ENCODE measurements at regions not wholly inside any gene's neighbourhood (a gene's known extent, or its start where the extent isn't known, plus 50 kb on each side); places are given as distances from the start of the nearest gene placed in this dataset.
A peak's percentile ranks its signal among the peaks of the same experiment; 100 is the strongest.

DNA sequence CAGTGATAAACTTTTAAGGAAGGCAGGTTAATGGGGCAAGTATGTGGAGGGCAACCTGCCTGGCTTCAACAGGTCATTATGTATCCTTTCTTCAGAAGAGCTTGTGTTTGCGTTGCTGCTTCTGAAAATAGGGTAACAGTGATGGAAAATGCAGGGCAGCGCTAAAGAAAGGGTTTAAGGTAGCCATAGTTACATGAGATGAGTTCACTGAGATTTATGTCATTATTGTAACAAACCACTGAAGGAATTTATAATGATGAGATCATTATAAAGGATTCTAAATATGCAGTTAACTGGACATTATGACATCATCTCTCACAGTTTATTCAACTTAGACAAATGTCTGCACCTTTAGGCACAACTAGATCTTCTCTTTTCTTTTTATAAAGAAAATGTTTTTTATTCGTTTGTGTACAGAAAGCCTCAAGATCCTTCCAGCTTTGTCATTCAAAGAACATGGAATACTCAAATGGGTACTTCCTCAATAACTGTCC, 291.6 kb upstream of the SMARCA2 start:
- ChIA-PET POLR2A (no interaction called here), CTCF (no interaction called here)
- H3K9me3 Mint-ChIP-seq (ENCODE audit: unreplicated experiment): no peaks in the 10 kb centered on the region
- TF ChIP-seq, protein P1, sequence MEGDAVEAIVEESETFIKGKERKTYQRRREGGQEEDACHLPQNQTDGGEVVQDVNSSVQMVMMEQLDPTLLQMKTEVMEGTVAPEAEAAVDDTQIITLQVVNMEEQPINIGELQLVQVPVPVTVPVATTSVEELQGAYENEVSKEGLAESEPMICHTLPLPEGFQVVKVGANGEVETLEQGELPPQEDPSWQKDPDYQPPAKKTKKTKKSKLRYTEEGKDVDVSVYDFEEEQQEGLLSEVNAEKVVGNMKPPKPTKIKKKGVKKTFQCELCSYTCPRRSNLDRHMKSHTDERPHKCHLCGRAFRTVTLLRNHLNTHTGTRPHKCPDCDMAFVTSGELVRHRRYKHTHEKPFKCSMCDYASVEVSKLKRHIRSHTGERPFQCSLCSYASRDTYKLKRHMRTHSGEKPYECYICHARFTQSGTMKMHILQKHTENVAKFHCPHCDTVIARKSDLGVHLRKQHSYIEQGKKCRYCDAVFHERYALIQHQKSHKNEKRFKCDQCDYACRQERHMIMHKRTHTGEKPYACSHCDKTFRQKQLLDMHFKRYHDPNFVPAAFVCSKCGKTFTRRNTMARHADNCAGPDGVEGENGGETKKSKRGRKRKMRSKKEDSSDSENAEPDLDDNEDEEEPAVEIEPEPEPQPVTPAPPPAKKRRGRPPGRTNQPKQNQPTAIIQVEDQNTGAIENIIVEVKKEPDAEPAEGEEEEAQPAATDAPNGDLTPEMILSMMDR (IDR thresholded peaks at IDR 0.05; ENCODE audit: insufficient read depth in 1 of 2, low read depth in 1 of 2, low read length in 1 of 2, severe bottlenecking in 1 of 2, unreplicated experiment in 1 of 2): no peak
- Histone ChIP-seq H3K4me1 (no peaks in the 10 kb centered on the region), H3K36me3 (ENCODE audit: control insufficient read depth, insufficient read depth, low read length) (no peaks in the 10 kb centered on the region), H3K9me3 (no peaks in the 10 kb centered on the region), H3K27me3 (replicated peaks; ENCODE audit: control insufficient read depth, insufficient read depth, low read length) (no peaks in the 10 kb centered on the region), H3K4me3 (ENCODE audit: low read depth, low read length) (no peak overlapping the region)
- H3K4me1 Mint-ChIP-seq (ENCODE audit: low read depth, unreplicated experiment): no peaks in the 10 kb centered on the region
- H3K36me3 Mint-ChIP-seq (ENCODE audit: insufficient read depth, unreplicated experiment): no peaks in the 10 kb centered on the region
- no peak overlapping the region for H3K27ac Mint-ChIP-seq (ENCODE audit: unreplicated experiment)
- BruUV-seq (replicated peaks): no TSS peak
- intact Hi-C loops (cut with micrococcal nuclease; ENCODE audit: unreplicated experiment): no loop called here
- no peak for DNase-seq
- H3K27me3 Mint-ChIP-seq (ENCODE audit: insufficient read depth, unreplicated experiment): peaks cover 9% of the 10 kb centered on the region
- no peak overlapping the region for H3K4me3 Mint-ChIP-seq (ENCODE audit: unreplicated experiment)

DNA sequence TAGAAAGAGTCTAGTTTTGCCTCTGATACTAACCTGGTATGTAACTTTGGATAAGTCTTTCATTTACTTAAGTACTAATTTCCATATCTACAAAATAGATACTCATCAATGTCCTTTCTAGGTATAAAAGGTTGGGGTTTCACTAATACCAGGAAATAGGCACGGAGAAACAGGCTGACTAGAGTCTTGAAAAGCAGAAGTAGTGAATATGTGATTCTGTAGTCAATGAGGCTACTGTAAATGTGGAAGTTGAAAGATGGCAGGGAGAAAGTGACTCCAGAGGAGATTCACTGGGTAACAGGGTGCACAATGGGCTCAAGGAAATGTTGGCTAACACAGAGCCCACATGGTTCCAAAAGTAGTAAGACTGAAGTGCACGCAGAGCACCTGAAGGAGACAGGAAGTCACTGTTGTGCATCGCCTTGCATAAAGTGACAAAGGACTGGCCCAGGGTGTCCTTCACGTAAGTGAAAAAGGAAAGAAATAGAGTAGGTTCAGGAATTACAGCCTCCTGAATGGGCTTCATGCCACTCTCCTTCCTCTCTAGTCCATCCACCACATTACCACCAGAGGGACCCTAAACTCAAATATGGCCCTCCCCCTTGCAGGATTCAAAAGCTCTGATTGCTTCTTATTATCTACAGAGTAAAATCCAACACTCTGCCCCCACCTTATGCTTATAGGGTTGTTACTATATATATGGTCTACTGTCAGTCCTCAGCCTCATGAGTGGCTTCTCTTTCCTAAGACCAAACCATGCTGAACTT, 288.0 kb upstream of the SMARCA2 start:
- ChIA-PET POLR2A (no interaction called here), CTCF (interaction anchor here (0.6 to 2.8 kb wide), 4 partner anchors 15 to 111 kb away, joined by 3 to 22 read pairs (median 4); no protein-coding TSS in a partner anchor)
- intact Hi-C loops (cut with micrococcal nuclease; ENCODE audit: unreplicated experiment): loop anchor here (1.0 kb wide), 2 partner anchors 110 to 143 kb away; no protein-coding TSS in a partner anchor
- no peaks in the 10 kb centered on the region for H3K27me3 ChIP-seq (replicated peaks; ENCODE audit: control insufficient read depth, insufficient read depth, low read length)
- Mint-ChIP-seq H3K9me3 (ENCODE audit: unreplicated experiment) (no peaks in the 10 kb centered on the region), H3K4me1 (ENCODE audit: low read depth, unreplicated experiment) (no peaks in the 10 kb centered on the region), H3K4me3 (ENCODE audit: unreplicated experiment) (no peak overlapping the region), H3K27ac (ENCODE audit: unreplicated experiment) (no peak overlapping the region), H3K36me3 (ENCODE audit: insufficient read depth, unreplicated experiment) (no peaks in the 10 kb centered on the region), H3K27me3 (ENCODE audit: insufficient read depth, unreplicated experiment) (peaks cover 8% of the 10 kb centered on the region)
- H3K9me3 ChIP-seq: no peaks in the 10 kb centered on the region
- H3K4me3 ChIP-seq (ENCODE audit: low read depth, low read length): no peak overlapping the region
- TF ChIP-seq, protein P1 (IDR thresholded peaks at IDR 0.05; ENCODE audit: insufficient read depth in 1 of 2, low read depth in 1 of 2, low read length in 1 of 2, severe bottlenecking in 1 of 2, unreplicated experiment in 1 of 2): peak; percentile 32 to 33
- no peaks in the 10 kb centered on the region for H3K36me3 ChIP-seq (ENCODE audit: control insufficient read depth, insufficient read depth, low read length)
- peak; percentile 26 to 34 for DNase-seq
- BruUV-seq (replicated peaks): no TSS peak
- H3K4me1 ChIP-seq: no peaks in the 10 kb centered on the region

DNA sequence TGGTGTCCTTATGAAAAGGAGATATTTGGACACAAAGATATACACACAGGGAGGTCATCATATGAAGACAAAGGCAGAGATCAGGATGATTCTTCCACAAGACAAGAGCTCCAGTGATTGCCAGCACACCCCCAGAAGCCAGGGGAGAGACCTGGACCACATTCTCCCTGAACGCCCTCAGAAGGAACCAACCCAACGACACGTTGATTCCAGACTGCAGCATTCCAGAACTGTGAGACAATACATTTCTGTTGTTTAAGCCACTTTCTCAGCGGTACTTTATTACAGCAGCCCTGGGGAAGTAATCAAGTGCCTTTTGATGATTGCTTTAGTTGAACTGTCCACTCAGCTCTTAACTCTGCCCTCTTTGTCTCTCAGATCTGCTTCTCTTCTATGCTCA, 285.5 kb upstream of the SMARCA2 start:
- Mint-ChIP-seq H3K9me3 (ENCODE audit: unreplicated experiment) (no peaks in the 10 kb centered on the region), H3K36me3 (ENCODE audit: insufficient read depth, unreplicated experiment) (no peaks in the 10 kb centered on the region), H3K27ac (ENCODE audit: unreplicated experiment) (no peak overlapping the region), H3K4me3 (ENCODE audit: unreplicated experiment) (no peak overlapping the region), H3K4me1 (ENCODE audit: low read depth, unreplicated experiment) (no peaks in the 10 kb centered on the region), H3K27me3 (ENCODE audit: insufficient read depth, unreplicated experiment) (peaks cover 8% of the 10 kb centered on the region)
- Histone ChIP-seq H3K9me3 (no peaks in the 10 kb centered on the region), H3K4me1 (no peaks in the 10 kb centered on the region), H3K4me3 (ENCODE audit: low read depth, low read length) (no peak overlapping the region), H3K36me3 (ENCODE audit: control insufficient read depth, insufficient read depth, low read length) (no peaks in the 10 kb centered on the region), H3K27me3 (replicated peaks; ENCODE audit: control insufficient read depth, insufficient read depth, low read length) (no peaks in the 10 kb centered on the region)
- ChIA-PET POLR2A (no interaction called here), CTCF (interaction anchor here (2.8 kb wide), 1 partner anchor 108 kb away, joined by 22 read pairs; no protein-coding TSS in a partner anchor)
- intact Hi-C loops (cut with micrococcal nuclease; ENCODE audit: unreplicated experiment): no loop called here
- DNase-seq: no peak
- BruUV-seq (replicated peaks): no TSS peak
- TF ChIP-seq, protein P1 (IDR thresholded peaks at IDR 0.05; ENCODE audit: insufficient read depth in 1 of 2, low read depth in 1 of 2, low read length in 1 of 2, severe bottlenecking in 1 of 2, unreplicated experiment in 1 of 2): no peak

Measured in Caco-2 (cell line).